Body of pancreas (tissue), 4 donors: ENCODE measurements at regions not wholly inside any gene's neighbourhood (a gene's known extent, or its start where the extent isn't known, plus 50 kb on each side); places are given as distances from the start of the nearest gene placed in this dataset.

ENCODE experiments used
- ATAC-seq: fragments of 150-250 bp; one replicate; pipeline ENCODE4 v1.9.1; 2016
- DNase-seq, 4 donors: peaks; one replicate each; pipeline ENCODE4 v3.0.0-alpha.2; 2019
- H3K27ac ChIP-seq, 4 donors: fragments of 200-600 bp; sonication (generic); 1 replicate in 3 of 4; 2 replicates in 1 of 4; pipeline versions ENCODE4 v1.5.1 to v1.6.1; 2016 to 2019; ENCODE audit warnings: mild to moderate bottlenecking in 1 of 4, mixed read lengths in 1 of 4, moderate library complexity in 1 of 4
- H3K27me3 ChIP-seq, 2 donors: fragments of 200-600 bp; sonication (generic); one replicate each; pipeline ENCODE4 v1.6.0; 2016; ENCODE audit warnings: mild to moderate bottlenecking in 1 of 2
- H3K36me3 ChIP-seq, 2 donors: fragments of 200-600 bp; sonication (generic); replicated peaks in 1 of 2; 2 replicates each; pipeline ENCODE4 v1.5.1; 2016; ENCODE audit warnings: low read depth in 2 of 2; ENCODE audit not compliant: insufficient read depth in 1 of 2
- H3K4me1 ChIP-seq: fragments of 200-600 bp; sonication (generic); one replicate; pipeline ENCODE4 v1.6.0; 2016
- H3K4me3 ChIP-seq, 2 donors: fragments of 200-600 bp; sonication (generic); 1 replicate in 1 of 2; 2 replicates in 1 of 2; pipeline ENCODE4 v1.5.1; 2016 to 2019
- H3K9me3 ChIP-seq, 3 donors: fragments of 200-600 bp; sonication (generic); 1 replicate in 2 of 3; 2 replicates in 1 of 3; pipeline ENCODE4 v1.5.1; 2016
- POLR2A ChIP-seq, 3 donors: fragments of 450-650 bp; IDR thresholded peaks; one replicate each; pipeline ENCODE4 v1.6.1; 2016; ENCODE audit warnings: antibody characterized with exemption in 3 of 3, mild to moderate bottlenecking in 2 of 3
- WGBS, 2 donors: methylation state at CpG; one replicate each; pipeline ENCODE4 v1.1.5; 2017; 5-methylcytosine and 5-hydroxymethylcytosine counted together
- intact Hi-C: fragments of 100-400 bp; cut with DNase I; formaldehyde crosslinking; loops from one replicate; pipeline ENCODE4 v1.15.1; 2023
- TF ChIP-seq, protein P1 (sequence below), 7 experiments: fragments of 450-650 bp in 4 of 7; fragments of 200-600 bp in 3 of 7; sonication (generic) in 3 of 7; IDR thresholded peaks; one replicate each; pipeline ENCODE4 v1.5.1; 2016 to 2019; ENCODE audit warnings: antibody characterized with exemption in 7 of 7

DNA sequence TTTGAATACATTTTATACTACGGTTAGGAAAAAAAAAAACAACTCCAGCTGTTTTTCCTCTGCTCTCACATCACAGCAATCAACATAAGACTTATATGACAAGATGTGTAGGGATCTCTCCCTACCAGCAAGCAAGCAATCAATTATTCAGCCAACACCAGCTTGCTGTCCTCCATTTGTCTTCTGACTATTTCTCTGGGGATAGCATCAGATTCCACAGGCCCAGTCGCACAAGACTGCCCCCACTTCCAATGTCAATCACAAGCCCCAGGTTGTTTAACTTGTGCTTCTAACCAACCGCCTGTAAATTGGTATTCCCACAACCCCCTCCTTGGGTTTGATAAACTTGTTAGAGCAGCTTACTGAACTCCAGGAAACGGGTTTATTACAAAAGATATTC lies 873.1 kb upstream of the TMPRSS15 start:
- H3K4me1 ChIP-seq, result no peaks in the 10 kb centered on the region
- DNase-seq, result no peak
- TF ChIP-seq, protein P1, sequence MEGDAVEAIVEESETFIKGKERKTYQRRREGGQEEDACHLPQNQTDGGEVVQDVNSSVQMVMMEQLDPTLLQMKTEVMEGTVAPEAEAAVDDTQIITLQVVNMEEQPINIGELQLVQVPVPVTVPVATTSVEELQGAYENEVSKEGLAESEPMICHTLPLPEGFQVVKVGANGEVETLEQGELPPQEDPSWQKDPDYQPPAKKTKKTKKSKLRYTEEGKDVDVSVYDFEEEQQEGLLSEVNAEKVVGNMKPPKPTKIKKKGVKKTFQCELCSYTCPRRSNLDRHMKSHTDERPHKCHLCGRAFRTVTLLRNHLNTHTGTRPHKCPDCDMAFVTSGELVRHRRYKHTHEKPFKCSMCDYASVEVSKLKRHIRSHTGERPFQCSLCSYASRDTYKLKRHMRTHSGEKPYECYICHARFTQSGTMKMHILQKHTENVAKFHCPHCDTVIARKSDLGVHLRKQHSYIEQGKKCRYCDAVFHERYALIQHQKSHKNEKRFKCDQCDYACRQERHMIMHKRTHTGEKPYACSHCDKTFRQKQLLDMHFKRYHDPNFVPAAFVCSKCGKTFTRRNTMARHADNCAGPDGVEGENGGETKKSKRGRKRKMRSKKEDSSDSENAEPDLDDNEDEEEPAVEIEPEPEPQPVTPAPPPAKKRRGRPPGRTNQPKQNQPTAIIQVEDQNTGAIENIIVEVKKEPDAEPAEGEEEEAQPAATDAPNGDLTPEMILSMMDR (IDR thresholded peaks at IDR 0.05), result no peak
- no peak for TF ChIP-seq POLR2A (IDR thresholded peaks at IDR 0.05)
- H3K27ac ChIP-seq, result no peak overlapping the region
- no peak overlapping the region for H3K4me3 ChIP-seq
- H3K36me3 ChIP-seq, result no peaks in the 10 kb centered on the region
- no peaks in the 10 kb centered on the region for H3K27me3 ChIP-seq
- no peak for ATAC-seq
- intact Hi-C loops, result no loop called here
- no peaks in the 10 kb centered on the region for H3K9me3 ChIP-seq
- 46 to 66% methylated on average over 4 of the region's 4 CpGs for WGBS, 2 donors

DNA sequence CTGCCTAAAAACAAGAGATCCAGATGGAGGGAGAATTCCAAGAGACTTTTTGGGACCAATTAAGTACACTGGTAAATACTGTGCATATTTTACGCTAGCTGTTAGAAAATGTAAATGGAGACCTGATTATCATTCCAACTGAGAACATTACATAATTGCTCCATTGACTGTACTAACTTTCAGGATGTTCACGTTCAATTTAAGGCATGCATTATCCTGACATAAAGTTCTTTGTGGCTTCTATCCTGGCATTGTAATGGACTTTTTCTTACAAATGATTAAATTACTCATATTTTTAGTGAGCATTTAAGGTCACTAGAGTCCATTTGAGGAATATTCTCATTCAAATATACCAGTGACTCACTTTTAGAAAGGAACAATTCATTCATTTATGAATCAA lies 883.3 kb upstream of the TMPRSS15 start:
- Histone ChIP-seq H3K27ac (no peak overlapping the region), H3K4me1 (no peaks in the 10 kb centered on the region), H3K36me3 (no peaks in the 10 kb centered on the region), H3K9me3 (no peaks in the 10 kb centered on the region), H3K27me3 (no peaks in the 10 kb centered on the region), H3K4me3 (no peak overlapping the region)
- no peak for TF ChIP-seq POLR2A (IDR thresholded peaks at IDR 0.05)
- TF ChIP-seq, protein P1 (IDR thresholded peaks at IDR 0.05), result no peak
- DNase-seq (no peak), ATAC-seq (no peak)
- WGBS, 2 donors, result 62 to 72% methylated on average over 2 of the region's 2 CpGs
- intact Hi-C loops, result no loop called here

DNA sequence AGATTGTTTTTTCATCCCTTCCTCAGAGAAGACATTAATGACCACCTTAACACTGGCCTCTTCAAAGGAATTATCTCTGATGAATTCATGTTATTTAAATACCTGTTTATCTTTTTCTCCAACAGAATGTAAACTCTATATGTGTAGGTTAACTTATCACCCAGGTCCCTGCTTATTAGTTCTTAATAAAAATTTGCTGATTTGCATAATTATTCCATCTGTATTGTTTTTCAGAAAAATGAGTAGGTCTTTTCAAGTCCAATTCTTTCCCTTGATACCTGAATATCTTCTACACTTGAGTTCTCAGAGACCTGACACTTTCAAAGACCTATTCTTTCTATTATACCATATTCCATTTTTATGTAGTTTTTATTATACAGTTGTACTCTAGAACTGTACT lies 886.7 kb upstream of the TMPRSS15 start:
- no peak for DNase-seq
- no peaks in the 10 kb centered on the region for H3K27me3 ChIP-seq
- intact Hi-C loops, result no loop called here

DNA sequence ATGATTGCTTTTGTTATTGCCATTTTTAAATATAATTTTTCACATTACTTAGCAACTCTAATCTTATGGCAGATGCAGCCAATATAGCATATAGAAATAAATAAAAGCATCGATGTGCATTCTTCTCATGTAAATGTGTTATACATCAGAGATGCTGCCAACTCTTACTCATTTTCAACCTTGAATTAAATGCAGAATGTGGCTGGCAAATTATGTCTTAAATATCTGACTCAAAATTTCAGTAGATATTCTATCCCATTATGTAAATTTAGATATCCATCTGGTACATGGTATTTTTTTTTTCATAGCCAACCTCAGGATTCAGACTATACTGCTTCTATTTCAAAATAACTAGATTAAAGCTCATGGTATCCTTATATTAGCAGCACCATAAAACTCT lies 916.7 kb upstream of the TMPRSS15 start:
- ATAC-seq (no peak), DNase-seq (no peak)
- Histone ChIP-seq H3K4me1 (no peaks in the 10 kb centered on the region), H3K27ac (no peak overlapping the region), H3K36me3 (no peaks in the 10 kb centered on the region), H3K27me3 (no peaks in the 10 kb centered on the region), H3K9me3 (no peaks in the 10 kb centered on the region), H3K4me3 (no peak overlapping the region)
- intact Hi-C loops, result no loop called here
- TF ChIP-seq POLR2A (IDR thresholded peaks at IDR 0.05), result no peak
- TF ChIP-seq, protein P1 (IDR thresholded peaks at IDR 0.05), result no peak
- 66% methylated on average over 1 of the region's 1 CpG for WGBS, 2 donors

More for the DNA sequence above, 886.7 kb upstream of the TMPRSS15 start:
- no peak overlapping the region for H3K4me3 ChIP-seq
- ATAC-seq, result no peak
- TF ChIP-seq, protein P1 (IDR thresholded peaks at IDR 0.05), result no peak
- no peak for TF ChIP-seq POLR2A (IDR thresholded peaks at IDR 0.05)
- no peaks in the 10 kb centered on the region for H3K4me1 ChIP-seq
- H3K27ac ChIP-seq, result no peak overlapping the region
- no peaks in the 10 kb centered on the region for H3K9me3 ChIP-seq
- no peaks in the 10 kb centered on the region for H3K36me3 ChIP-seq

DNA sequence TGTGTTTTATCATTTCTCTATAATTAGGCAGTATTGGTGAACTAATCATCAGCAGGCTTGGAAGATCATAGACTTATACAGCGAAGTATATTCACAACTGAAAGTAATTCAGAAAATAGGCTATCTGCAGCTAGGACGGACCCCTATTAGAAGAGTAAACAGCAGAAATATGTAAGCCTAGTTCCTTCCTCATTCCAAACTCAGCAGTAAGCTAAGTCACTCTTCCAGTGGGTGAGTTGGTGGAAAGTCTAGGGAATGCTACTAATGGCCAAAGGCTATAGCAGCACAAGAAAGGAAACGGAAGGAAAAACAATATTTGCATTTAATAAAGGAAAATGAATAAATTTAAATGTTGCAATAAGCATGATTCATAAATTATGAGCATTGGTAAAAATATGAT lies 918.1 kb upstream of the TMPRSS15 start:
- peak; percentile 65 for ATAC-seq
- H3K27me3 ChIP-seq, result no peaks in the 10 kb centered on the region
- no peak overlapping the region for H3K4me3 ChIP-seq
- intact Hi-C loops, result no loop called here
- DNase-seq, result no peak
- no peaks in the 10 kb centered on the region for H3K4me1 ChIP-seq
- no peak overlapping the region for H3K27ac ChIP-seq
- no peaks in the 10 kb centered on the region for H3K36me3 ChIP-seq
- TF ChIP-seq POLR2A (IDR thresholded peaks at IDR 0.05), result no peak
- TF ChIP-seq, protein P1 (IDR thresholded peaks at IDR 0.05), result no peak
- H3K9me3 ChIP-seq, result no peaks in the 10 kb centered on the region
- 34 to 35% methylated on average over 3 of the region's 3 CpGs for WGBS, 2 donors
